Body of pancreas (tissue), 4 donors: ENCODE measurements at regions not wholly inside any gene's neighbourhood (a gene's known extent, or its start where the extent isn't known, plus 50 kb on each side); places are given as distances from the start of the nearest gene placed in this dataset.

Experiments used
- CTCF ChIP-seq, 7 experiments: fragments of 450-650 bp in 4 of 7; fragments of 200-600 bp in 3 of 7; sonication (generic) in 3 of 7; IDR thresholded peaks; one replicate each; pipeline ENCODE4 v1.5.1; 2016 to 2019; ENCODE audit warnings: antibody characterized with exemption in 7 of 7
- POLR2A ChIP-seq, 3 donors: fragments of 450-650 bp; IDR thresholded peaks; one replicate each; pipeline ENCODE4 v1.6.1; 2016; ENCODE audit warnings: antibody characterized with exemption in 3 of 3, mild to moderate bottlenecking in 2 of 3

DNA sequence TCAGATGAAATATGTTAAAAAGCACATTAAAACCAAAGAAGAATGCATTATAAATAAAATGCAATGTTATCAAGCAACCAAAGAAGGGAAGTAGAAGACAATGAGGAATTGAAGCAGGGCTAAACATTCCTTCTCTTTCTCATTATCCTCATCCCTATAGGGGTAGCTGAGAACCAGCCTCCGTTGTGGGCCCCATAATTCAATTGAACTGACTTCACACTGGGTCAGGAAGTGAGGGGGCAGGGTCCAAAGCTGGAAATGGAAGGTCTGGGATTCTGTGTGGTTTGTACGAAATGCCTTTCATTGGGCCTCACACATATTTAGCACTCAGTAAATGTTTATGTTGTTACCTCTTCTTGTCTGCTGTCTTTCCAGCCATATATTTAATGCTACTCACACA is 220.4 kb upstream of the CD180 start:
- TF ChIP-seq CTCF (IDR thresholded peaks at IDR 0.05) (no peak), POLR2A (IDR thresholded peaks at IDR 0.05) (no peak)
